ENCODE measurements at regions not wholly inside any gene's neighbourhood (a gene's known extent, or its start where the extent isn't known, plus 50 kb on each side); places are given as distances from the start of the nearest gene placed in this dataset.
"Not testable (repeated sequence)": the region's sequence is repeated elsewhere in the genome, so short reads cannot be mapped to it uniquely, and the experiment has no call there.

DNA sequence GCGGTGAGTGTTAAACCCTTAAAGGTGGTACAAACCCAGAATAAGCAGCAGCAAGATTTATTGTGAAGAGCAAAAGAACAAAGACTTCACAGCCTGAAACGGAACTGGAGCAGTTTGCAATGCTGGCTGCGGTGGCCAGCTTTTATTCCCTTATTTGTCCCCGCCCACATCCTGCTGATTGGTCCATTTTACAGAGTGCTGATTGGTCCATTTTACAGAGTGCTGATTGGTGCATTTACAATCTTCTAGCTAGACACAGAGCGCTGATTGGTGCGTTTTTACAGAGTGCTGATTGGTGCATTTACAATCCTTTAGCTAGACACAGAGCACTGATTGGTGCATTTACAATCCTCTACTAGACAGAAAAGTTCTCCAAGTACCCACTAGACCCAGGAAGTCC lies 73.6 kb upstream of the GTF3A start:
- TF ChIP-seq POLR2A, EP300 (IDR thresholded peaks at IDR 0.05): not testable (repeated sequence)
- TF ChIP-seq, protein P1, sequence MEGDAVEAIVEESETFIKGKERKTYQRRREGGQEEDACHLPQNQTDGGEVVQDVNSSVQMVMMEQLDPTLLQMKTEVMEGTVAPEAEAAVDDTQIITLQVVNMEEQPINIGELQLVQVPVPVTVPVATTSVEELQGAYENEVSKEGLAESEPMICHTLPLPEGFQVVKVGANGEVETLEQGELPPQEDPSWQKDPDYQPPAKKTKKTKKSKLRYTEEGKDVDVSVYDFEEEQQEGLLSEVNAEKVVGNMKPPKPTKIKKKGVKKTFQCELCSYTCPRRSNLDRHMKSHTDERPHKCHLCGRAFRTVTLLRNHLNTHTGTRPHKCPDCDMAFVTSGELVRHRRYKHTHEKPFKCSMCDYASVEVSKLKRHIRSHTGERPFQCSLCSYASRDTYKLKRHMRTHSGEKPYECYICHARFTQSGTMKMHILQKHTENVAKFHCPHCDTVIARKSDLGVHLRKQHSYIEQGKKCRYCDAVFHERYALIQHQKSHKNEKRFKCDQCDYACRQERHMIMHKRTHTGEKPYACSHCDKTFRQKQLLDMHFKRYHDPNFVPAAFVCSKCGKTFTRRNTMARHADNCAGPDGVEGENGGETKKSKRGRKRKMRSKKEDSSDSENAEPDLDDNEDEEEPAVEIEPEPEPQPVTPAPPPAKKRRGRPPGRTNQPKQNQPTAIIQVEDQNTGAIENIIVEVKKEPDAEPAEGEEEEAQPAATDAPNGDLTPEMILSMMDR (IDR thresholded peaks at IDR 0.05), result not testable (repeated sequence)
